ENCODE measurements at regions not wholly inside any gene's neighbourhood (a gene's known extent, or its start where the extent isn't known, plus 50 kb on each side); places are given as distances from the start of the nearest gene placed in this dataset.

DNA sequence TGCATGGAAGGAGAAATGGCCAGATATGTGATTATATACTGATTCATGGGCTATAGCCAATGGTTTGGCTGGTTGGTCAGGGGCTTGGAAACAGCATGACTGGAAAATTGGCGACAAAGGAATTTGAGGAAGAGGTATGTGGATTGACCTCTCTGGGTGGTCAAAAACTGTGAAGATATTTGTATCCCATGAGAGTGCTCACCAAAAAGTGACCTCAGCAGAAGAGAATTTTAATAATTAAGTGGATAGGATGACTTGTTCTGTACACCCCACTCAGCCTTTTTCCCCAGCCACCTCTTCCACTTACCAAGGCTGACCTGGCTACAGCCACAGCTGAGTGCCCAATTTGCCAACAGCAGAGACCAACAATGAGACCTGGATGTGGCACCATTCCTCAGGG is 146.7 kb downstream of the GPR37 start:
- TF ChIP-seq TAF1 (IDR thresholded peaks at IDR 0.05; ENCODE audit: borderline replicate concordance, low read depth, low read length) (no peak), PBX3 (IDR thresholded peaks at IDR 0.05) (no peak), FOXJ3 (CRISPR knock-in tag; IDR thresholded peaks at IDR 0.05) (no peak), CTCF (IDR thresholded peaks at IDR 0.05) (no peak), USF2 (IDR thresholded peaks at IDR 0.05; ENCODE audit: borderline replicate concordance, low read depth, low read length) (no peak), RCOR1 (IDR thresholded peaks at IDR 0.05; ENCODE audit: low read length) (no peak), POLR2AphosphoS5 (IDR thresholded peaks at IDR 0.05; ENCODE audit: low read depth, low read length) (no peak), RXRA (IDR thresholded peaks at IDR 0.05; ENCODE audit: borderline replicate concordance, low read depth) (no peak), SMC3 (IDR thresholded peaks at IDR 0.05; ENCODE audit: low read depth, low read length) (no peak), CHD2 (IDR thresholded peaks at IDR 0.05; ENCODE audit: low read length, partially characterized antibody) (no peak), FOXM1 (IDR thresholded peaks at IDR 0.05; ENCODE audit: low read depth) (no peak)
- TF ChIP-seq, protein P1, sequence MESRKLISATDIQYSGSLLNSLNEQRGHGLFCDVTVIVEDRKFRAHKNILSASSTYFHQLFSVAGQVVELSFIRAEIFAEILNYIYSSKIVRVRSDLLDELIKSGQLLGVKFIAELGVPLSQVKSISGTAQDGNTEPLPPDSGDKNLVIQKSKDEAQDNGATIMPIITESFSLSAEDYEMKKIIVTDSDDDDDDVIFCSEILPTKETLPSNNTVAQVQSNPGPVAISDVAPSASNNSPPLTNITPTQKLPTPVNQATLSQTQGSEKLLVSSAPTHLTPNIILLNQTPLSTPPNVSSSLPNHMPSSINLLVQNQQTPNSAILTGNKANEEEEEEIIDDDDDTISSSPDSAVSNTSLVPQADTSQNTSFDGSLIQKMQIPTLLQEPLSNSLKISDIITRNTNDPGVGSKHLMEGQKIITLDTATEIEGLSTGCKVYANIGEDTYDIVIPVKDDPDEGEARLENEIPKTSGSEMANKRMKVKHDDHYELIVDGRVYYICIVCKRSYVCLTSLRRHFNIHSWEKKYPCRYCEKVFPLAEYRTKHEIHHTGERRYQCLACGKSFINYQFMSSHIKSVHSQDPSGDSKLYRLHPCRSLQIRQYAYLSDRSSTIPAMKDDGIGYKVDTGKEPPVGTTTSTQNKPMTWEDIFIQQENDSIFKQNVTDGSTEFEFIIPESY (IDR thresholded peaks at IDR 0.05; ENCODE audit: borderline replicate concordance, low read depth) = no peak

Measured in SK-N-SH (cell line).